BLaER1 (cell line): ENCODE measurements at regions not wholly inside any gene's neighbourhood (a gene's known extent, or its start where the extent isn't known, plus 50 kb on each side); places are given as distances from the start of the nearest gene placed in this dataset.

Source experiments
- H3K27ac ChIP-seq: shearing (Covaris generic); formaldehyde crosslinking; 2 replicates; pipeline ENCODE4 v1.8.1; 2022
- H3K27me3 ChIP-seq: shearing (Covaris generic); formaldehyde crosslinking; 2 replicates; pipeline ENCODE4 v1.8.1; 2022
- H3K36me3 ChIP-seq: shearing (Covaris generic); formaldehyde crosslinking; 2 replicates; pipeline ENCODE4 v1.8.1; 2022
- H3K4me1 ChIP-seq: shearing (Covaris generic); formaldehyde crosslinking; 2 replicates; pipeline ENCODE4 v1.8.1; 2022
- H3K4me2 ChIP-seq: shearing (Covaris generic); formaldehyde crosslinking; 2 replicates; pipeline ENCODE4 v1.8.1; 2022
- H3K4me3 ChIP-seq: shearing (Covaris generic); formaldehyde crosslinking; 2 replicates; pipeline ENCODE4 v1.8.1; 2022
- H3K9ac ChIP-seq: shearing (Covaris generic); formaldehyde crosslinking; 2 replicates; pipeline ENCODE4 v1.8.1; 2022
- H3K9me3 ChIP-seq: shearing (Covaris generic); formaldehyde crosslinking; 2 replicates; pipeline ENCODE4 v1.8.1; 2022
- H4K20me1 ChIP-seq: shearing (Covaris generic); formaldehyde crosslinking; 2 replicates; pipeline ENCODE4 v1.8.1; 2022
- Cebpa-rat ChIP-seq: shearing (Covaris generic); IDR thresholded peaks from 2 replicates; pipeline ENCODE4 v1.8.1; 2022

GRCh38 chr7:145263886-145264285, 428.0 kb upstream of the TPK1 start:
- H3K27ac ChIP-seq = no peak overlapping the region
- H3K27me3 ChIP-seq = no peaks in the 10 kb centered on the region
- H3K4me1 ChIP-seq = peaks cover 7% of the 10 kb centered on the region; the same call in 1 of the 2 replicates
- H3K9ac ChIP-seq = no peak overlapping the region
- no peaks in the 10 kb centered on the region for H4K20me1 ChIP-seq
- H3K9me3 ChIP-seq = no peaks in the 10 kb centered on the region
- H3K4me3 ChIP-seq = no peak overlapping the region
- no peak for TF ChIP-seq Cebpa-rat
- no peak overlapping the region for H3K4me2 ChIP-seq
- H3K36me3 ChIP-seq = no peaks in the 10 kb centered on the region

GRCh38 chr7:145252031-145252430, 416.2 kb upstream of the TPK1 start:
- TF ChIP-seq Cebpa-rat = no peak
- Histone ChIP-seq H3K4me3 (no peak overlapping the region), H3K9me3 (peaks cover 9% of the 10 kb centered on the region), H3K4me2 (no peak overlapping the region), H3K27me3 (no peaks in the 10 kb centered on the region), H3K9ac (no peak overlapping the region), H4K20me1 (no peaks in the 10 kb centered on the region), H3K36me3 (no peaks in the 10 kb centered on the region), H3K4me1 (no peaks in the 10 kb centered on the region), H3K27ac (no peak overlapping the region)

DNA sequence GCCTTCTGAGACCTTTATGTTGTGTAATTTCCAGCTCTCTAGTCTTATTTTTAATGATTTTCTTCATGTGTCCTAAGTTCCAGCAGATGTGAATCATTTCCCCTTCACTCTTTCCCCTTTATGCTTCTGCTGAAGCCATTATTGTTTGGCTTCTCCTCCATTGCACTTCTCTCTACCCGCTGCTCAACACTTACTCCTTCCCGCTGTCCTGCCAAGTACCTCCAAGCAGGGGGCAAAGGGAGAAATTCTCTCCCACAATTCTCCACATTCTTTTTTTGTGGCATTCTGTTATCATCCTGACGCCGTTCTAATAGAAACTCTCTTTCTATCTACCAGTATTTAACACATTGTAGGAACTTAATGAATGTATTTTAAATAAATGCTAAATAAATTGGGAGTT, 388.9 kb upstream of the TPK1 start:
- no peak overlapping the region for H3K9ac ChIP-seq
- TF ChIP-seq Cebpa-rat = no peak

DNA sequence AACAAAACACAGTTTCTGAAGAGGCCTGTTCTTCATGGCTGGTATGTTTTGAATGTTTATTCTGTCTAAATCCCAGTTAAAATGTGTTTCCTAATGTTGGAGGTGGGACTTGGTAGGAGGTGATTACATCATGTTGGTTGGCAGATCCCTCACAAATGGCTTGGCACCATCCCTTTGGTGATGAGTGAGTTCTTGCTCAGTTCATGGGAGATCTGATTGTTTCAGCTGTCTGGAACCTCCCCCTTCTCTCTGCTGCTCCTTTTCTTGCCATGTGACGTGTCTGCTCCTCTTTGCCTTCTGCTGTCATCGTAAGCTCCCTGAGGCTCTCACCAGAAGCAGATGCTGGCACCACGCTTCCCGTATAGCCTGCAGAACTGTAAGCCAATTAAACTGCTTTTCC, 383.6 kb upstream of the TPK1 start:
- Histone ChIP-seq H3K4me2 (no peak overlapping the region), H3K4me3 (no peak overlapping the region), H3K9ac (no peak overlapping the region), H4K20me1 (no peaks in the 10 kb centered on the region), H3K27me3 (no peaks in the 10 kb centered on the region), H3K36me3 (no peaks in the 10 kb centered on the region), H3K4me1 (no peaks in the 10 kb centered on the region), H3K9me3 (no peaks in the 10 kb centered on the region), H3K27ac (no peak overlapping the region)
- TF ChIP-seq Cebpa-rat = no peak

More for the DNA sequence above, 388.9 kb upstream of the TPK1 start:
- no peaks in the 10 kb centered on the region for H3K9me3 ChIP-seq
- H4K20me1 ChIP-seq = no peaks in the 10 kb centered on the region
- no peak overlapping the region for H3K4me3 ChIP-seq
- no peak overlapping the region for H3K4me2 ChIP-seq
- H3K36me3 ChIP-seq = no peaks in the 10 kb centered on the region
- no peaks in the 10 kb centered on the region for H3K4me1 ChIP-seq
- H3K27me3 ChIP-seq = no peaks in the 10 kb centered on the region
- no peak overlapping the region for H3K27ac ChIP-seq

DNA sequence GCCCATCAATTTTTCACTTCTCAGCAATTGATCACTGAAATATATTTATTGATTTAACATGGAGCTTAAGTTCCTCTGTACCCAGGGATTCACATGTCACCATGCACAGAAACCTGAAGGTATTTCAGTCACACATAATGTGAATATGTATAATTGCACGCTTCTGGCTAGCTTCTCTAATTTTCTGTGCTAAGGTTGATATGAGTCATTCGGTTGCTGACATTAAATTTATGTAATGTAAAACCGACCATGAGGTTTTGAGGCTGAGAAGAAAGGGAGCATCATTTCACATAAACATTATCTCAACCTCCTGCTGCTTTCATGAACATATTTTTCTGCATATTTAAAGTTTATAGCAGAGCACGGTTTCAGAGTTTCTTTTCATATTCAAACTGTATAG, 381.0 kb upstream of the TPK1 start:
- no peak overlapping the region for H3K27ac ChIP-seq
- H3K4me3 ChIP-seq = no peak overlapping the region
- H3K4me1 ChIP-seq = no peaks in the 10 kb centered on the region
- no peak overlapping the region for H3K4me2 ChIP-seq
- H3K27me3 ChIP-seq = no peaks in the 10 kb centered on the region
- H4K20me1 ChIP-seq = no peaks in the 10 kb centered on the region
- TF ChIP-seq Cebpa-rat = no peak
- H3K36me3 ChIP-seq = no peaks in the 10 kb centered on the region
- no peaks in the 10 kb centered on the region for H3K9me3 ChIP-seq
- no peak overlapping the region for H3K9ac ChIP-seq

GRCh38 chr7:145212050-145212449, 376.2 kb upstream of the TPK1 start:
- no peak overlapping the region for H3K4me3 ChIP-seq
- H3K27me3 ChIP-seq = no peaks in the 10 kb centered on the region
- no peaks in the 10 kb centered on the region for H3K4me1 ChIP-seq
- H4K20me1 ChIP-seq = no peaks in the 10 kb centered on the region
- H3K27ac ChIP-seq = no peak overlapping the region
- H3K4me2 ChIP-seq = no peak overlapping the region
- H3K9ac ChIP-seq = no peak overlapping the region
- TF ChIP-seq Cebpa-rat = no peak
- no peaks in the 10 kb centered on the region for H3K9me3 ChIP-seq
- no peaks in the 10 kb centered on the region for H3K36me3 ChIP-seq

DNA sequence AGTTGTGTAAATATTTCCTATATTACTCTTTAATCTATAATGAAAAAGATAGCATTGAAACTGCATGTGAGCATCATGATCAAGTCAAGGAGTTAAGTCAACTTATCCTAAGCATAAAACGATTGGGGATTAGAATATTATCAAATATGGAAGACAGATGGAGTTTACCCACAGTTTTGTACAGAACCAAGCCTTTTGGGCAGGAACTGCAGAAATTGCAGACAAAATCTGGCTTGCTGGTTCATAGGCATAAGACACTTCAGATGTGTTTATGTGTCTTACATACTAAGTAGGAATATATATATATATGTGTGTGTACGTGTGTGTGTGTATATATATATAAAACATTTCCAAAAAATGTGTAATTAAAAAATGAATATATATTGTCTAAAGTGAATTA, 375.4 kb upstream of the TPK1 start:
- H3K4me2 ChIP-seq = no peak overlapping the region
- no peaks in the 10 kb centered on the region for H3K36me3 ChIP-seq
- H4K20me1 ChIP-seq = no peaks in the 10 kb centered on the region
- no peaks in the 10 kb centered on the region for H3K27me3 ChIP-seq
- H3K4me1 ChIP-seq = no peaks in the 10 kb centered on the region
- no peaks in the 10 kb centered on the region for H3K9me3 ChIP-seq
- H3K9ac ChIP-seq = no peak overlapping the region
- H3K4me3 ChIP-seq = no peak overlapping the region
- no peak for TF ChIP-seq Cebpa-rat
- no peak overlapping the region for H3K27ac ChIP-seq

DNA sequence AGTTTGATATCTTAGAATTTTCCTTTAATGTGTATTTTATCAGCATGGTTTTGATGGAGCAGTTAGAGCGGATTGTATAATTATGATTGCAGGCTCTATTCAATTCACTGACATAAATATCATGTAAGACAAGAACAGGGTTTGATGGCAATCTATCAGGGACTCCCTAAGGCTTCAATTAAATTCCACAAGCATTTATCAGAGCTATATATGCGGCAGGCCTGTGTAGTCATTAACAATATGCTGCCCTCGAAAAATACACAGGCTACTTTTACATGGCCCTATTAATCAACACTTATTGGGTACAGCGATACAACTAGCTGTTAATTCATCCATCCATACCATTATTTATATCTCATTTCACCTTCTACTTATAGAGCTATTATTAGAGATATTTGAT, 358.1 kb upstream of the TPK1 start:
- TF ChIP-seq Cebpa-rat = no peak
- Histone ChIP-seq H3K9ac (no peak overlapping the region), H3K36me3 (no peaks in the 10 kb centered on the region), H3K9me3 (no peaks in the 10 kb centered on the region), H3K4me2 (no peak overlapping the region), H3K4me3 (no peak overlapping the region), H3K4me1 (no peaks in the 10 kb centered on the region), H3K27me3 (no peaks in the 10 kb centered on the region), H3K27ac (no peak overlapping the region), H4K20me1 (no peaks in the 10 kb centered on the region)

DNA sequence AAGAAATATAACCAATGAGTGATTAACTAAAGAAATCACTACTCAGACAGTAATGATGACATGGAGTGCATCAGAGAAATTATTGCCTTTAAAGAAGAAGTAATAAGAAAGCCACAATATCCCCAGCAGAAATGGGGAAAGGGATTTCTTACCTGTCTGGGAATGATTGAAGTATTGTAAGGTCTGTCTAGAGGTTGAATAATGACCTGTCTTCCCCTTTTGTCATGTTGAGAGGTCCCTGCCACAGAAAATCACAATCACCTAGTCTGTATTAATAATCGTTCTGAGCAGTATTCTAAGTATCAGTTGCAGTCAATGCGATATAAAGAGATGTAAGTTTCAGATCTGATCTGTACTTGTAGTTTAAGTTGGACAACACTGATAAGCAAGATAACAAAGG, 349.1 kb upstream of the TPK1 start:
- Histone ChIP-seq H3K27ac (no peak overlapping the region), H3K9me3 (no peaks in the 10 kb centered on the region), H3K27me3 (no peaks in the 10 kb centered on the region), H3K4me1 (no peaks in the 10 kb centered on the region), H3K36me3 (no peaks in the 10 kb centered on the region), H3K4me3 (no peak overlapping the region), H3K9ac (no peak overlapping the region), H3K4me2 (no peak overlapping the region), H4K20me1 (no peaks in the 10 kb centered on the region)
- TF ChIP-seq Cebpa-rat = no peak

DNA sequence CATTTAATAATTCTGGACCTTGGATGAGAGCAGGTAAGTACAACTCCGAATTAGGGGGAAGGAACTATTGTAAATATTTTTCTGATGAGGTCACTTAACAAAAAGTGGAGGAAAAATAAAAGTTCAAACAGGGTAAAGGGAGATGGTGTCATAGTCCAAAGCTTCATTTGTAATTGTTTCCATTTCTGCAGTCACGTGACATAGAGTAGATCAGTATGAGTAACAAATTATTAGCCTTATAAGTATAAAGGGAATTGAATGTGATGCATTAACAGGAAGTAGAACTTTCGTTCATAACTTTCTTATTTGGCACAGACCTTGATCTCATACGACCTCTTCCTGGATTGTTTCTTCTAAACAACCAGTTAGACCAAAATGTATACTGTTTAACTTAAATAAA, 347.2 kb upstream of the TPK1 start:
- Histone ChIP-seq H3K4me2 (no peak overlapping the region), H3K9ac (no peak overlapping the region), H3K36me3 (no peaks in the 10 kb centered on the region), H4K20me1 (no peaks in the 10 kb centered on the region), H3K27me3 (no peaks in the 10 kb centered on the region), H3K4me1 (no peaks in the 10 kb centered on the region), H3K9me3 (no peaks in the 10 kb centered on the region), H3K4me3 (no peak overlapping the region), H3K27ac (no peak overlapping the region)
- TF ChIP-seq Cebpa-rat = no peak

- no peak overlapping the region for H3K9ac ChIP-seq
- no peaks in the 10 kb centered on the region for H3K9me3 ChIP-seq
These were observed 339.5 kb upstream of the TPK1 start for GRCh38 chr7:145175366-145175765.

More at GRCh38 chr7:145175366-145175765, 339.5 kb upstream of the TPK1 start:
- Histone ChIP-seq H3K4me1 (no peaks in the 10 kb centered on the region), H3K27ac (no peak overlapping the region), H4K20me1 (no peaks in the 10 kb centered on the region), H3K4me2 (no peak overlapping the region), H3K27me3 (no peaks in the 10 kb centered on the region), H3K4me3 (no peak overlapping the region), H3K36me3 (no peaks in the 10 kb centered on the region)
- no peak for TF ChIP-seq Cebpa-rat
